Right lobe of liver (tissue), 4 donors: ENCODE measurements at regions not wholly inside any gene's neighbourhood (a gene's known extent, or its start where the extent isn't known, plus 50 kb on each side); places are given as distances from the start of the nearest gene placed in this dataset.

Experiments used
- POLR2A ChIP-seq: fragments of 450-650 bp; IDR thresholded peaks from one replicate; pipeline ENCODE4 v1.6.1; 2017; ENCODE audit warnings: antibody characterized with exemption, mild to moderate bottlenecking
- TF ChIP-seq, protein P1 (sequence below), 4 donors: fragments of 200-600 bp in 3 of 4; fragments of 450-650 bp in 1 of 4; IDR thresholded peaks; one replicate each; pipeline versions ENCODE4 v1.5.1 to v1.8.0; 2016 to 2022; ENCODE audit warnings: antibody characterized with exemption in 4 of 4, mild to moderate bottlenecking in 2 of 4
- donor health status: DM: no; HTN: no; CAD: no.
- donor health status: DM: no; HTN: no; CAD: no.
- donor health status: DM: no; HTN: yes; CAD: no.

DNA sequence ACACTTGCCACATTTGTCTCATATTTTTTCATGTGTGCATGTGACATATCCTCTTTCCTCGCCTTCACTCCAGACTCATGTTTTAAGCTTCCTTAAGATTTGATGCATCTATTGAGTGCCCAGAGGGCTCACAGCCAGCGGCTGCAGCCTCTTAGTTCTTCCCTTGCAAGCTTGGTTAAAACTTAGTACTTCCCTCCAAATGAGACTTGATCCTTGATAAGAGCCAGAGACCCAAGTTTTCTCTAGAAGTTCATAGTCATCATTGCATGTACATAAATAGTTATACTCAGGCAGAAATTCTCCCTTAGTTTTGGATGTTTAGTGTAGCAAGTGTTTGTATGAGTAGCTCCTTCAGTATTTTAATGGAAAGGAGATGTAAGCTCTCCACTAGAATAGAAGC is 337.6 kb upstream of the B3GALT2 start:
- TF ChIP-seq, protein P1, sequence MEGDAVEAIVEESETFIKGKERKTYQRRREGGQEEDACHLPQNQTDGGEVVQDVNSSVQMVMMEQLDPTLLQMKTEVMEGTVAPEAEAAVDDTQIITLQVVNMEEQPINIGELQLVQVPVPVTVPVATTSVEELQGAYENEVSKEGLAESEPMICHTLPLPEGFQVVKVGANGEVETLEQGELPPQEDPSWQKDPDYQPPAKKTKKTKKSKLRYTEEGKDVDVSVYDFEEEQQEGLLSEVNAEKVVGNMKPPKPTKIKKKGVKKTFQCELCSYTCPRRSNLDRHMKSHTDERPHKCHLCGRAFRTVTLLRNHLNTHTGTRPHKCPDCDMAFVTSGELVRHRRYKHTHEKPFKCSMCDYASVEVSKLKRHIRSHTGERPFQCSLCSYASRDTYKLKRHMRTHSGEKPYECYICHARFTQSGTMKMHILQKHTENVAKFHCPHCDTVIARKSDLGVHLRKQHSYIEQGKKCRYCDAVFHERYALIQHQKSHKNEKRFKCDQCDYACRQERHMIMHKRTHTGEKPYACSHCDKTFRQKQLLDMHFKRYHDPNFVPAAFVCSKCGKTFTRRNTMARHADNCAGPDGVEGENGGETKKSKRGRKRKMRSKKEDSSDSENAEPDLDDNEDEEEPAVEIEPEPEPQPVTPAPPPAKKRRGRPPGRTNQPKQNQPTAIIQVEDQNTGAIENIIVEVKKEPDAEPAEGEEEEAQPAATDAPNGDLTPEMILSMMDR (IDR thresholded peaks at IDR 0.05) = no peak
- TF ChIP-seq POLR2A = no peak
